ENCODE measurements at regions not wholly inside any gene's neighbourhood (a gene's known extent, or its start where the extent isn't known, plus 50 kb on each side); places are given as distances from the start of the nearest gene placed in this dataset.
"Not testable (repeated sequence)": the region's sequence is repeated elsewhere in the genome, so short reads cannot be mapped to it uniquely, and the experiment has no call there.

GRCh38 chr14:40009771-40010170, 577.5 kb upstream of the FBXO33 start:
- no peak overlapping the region for H3K14ac ChIP-seq (ENCODE audit: insufficient read depth, low read length)
- H2BK120ac ChIP-seq (ENCODE audit: low read depth, low read length, poor library complexity, severe bottlenecking), result no peak overlapping the region
- Mint-ChIP-seq H3K9me3 (no peaks in the 10 kb centered on the region; a peak in 1 of 5 replicates), H3K27me3 (ENCODE audit: low read depth) (no peaks in the 10 kb centered on the region), H3K27ac (no peak overlapping the region), H3K36me3 (ENCODE audit: insufficient read depth in 1 of 3, low read depth in 3 of 3) (no peaks in the 10 kb centered on the region), H3K4me1 (no peaks in the 10 kb centered on the region), H3K4me3 (no peak overlapping the region)
- no peak overlapping the region for H3K4ac ChIP-seq (ENCODE audit: low read depth, low read length)
- WGBS (ENCODE audit: extremely low coverage, insufficient read length, low lambda C conversion rate), result no CpG with 5 or more reads among the region's 4 CpGs
- no peaks in the 10 kb centered on the region for H3K9me3 ChIP-seq (ENCODE audit: control insufficient read depth, low read depth, low read length)
- DNase-seq, result no peak
- no peak overlapping the region for H4K91ac ChIP-seq (ENCODE audit: insufficient read length, low read depth, low read length)
- H3K23ac ChIP-seq (ENCODE audit: insufficient read length, low read depth, low read length), result no peak overlapping the region
- no peak for TF ChIP-seq CTCF (conservative IDR thresholded peaks at IDR 0.05)
- H2AK5ac ChIP-seq (ENCODE audit: insufficient read length, low read length), result no peak overlapping the region
- no peak overlapping the region for H3K27ac ChIP-seq (ENCODE audit: insufficient read length, low read depth, low read length)
- H4K5ac ChIP-seq (ENCODE audit: insufficient read length, low read depth, low read length), result no peak overlapping the region
- no peak overlapping the region for H3K18ac ChIP-seq (ENCODE audit: insufficient read length, low read depth, low read length)
- no peak overlapping the region for H3K4me2 ChIP-seq (ENCODE audit: insufficient read depth, insufficient read length, low read length)
- no peaks in the 10 kb centered on the region for H3K79me1 ChIP-seq (ENCODE audit: insufficient read depth, low read depth, low read length, poor library complexity, severe bottlenecking)
- no peaks in the 10 kb centered on the region for H4K20me1 ChIP-seq (ENCODE audit: control insufficient read depth, insufficient read depth, insufficient read length)
- H2BK12ac ChIP-seq (ENCODE audit: insufficient read length, low read depth, low read length), result no peak overlapping the region
- no peak overlapping the region for H2AFZ ChIP-seq (ENCODE audit: low read length)
- no peak overlapping the region for H2BK20ac ChIP-seq (ENCODE audit: low read depth, low read length, poor library complexity, severe bottlenecking)
- no peak overlapping the region for H3T11ph ChIP-seq (ENCODE audit: low read length)
- no peak overlapping the region for H4K8ac ChIP-seq (replicated peaks; ENCODE audit: insufficient read length, low read depth, low read length)
- no peaks in the 10 kb centered on the region for H3K27me3 ChIP-seq (ENCODE audit: insufficient read depth, low read length)
- no peak overlapping the region for H3K9ac ChIP-seq (ENCODE audit: extremely low read depth, insufficient read length, low read length)
- H2BK5ac ChIP-seq (ENCODE audit: insufficient read length, low read length), result no peak overlapping the region
- no peaks in the 10 kb centered on the region for H3K23me2 ChIP-seq (ENCODE audit: insufficient read length, low read depth, low read length, poor library complexity, severe bottlenecking)
- no peak overlapping the region for H3K56ac ChIP-seq (ENCODE audit: insufficient read length, low read depth, low read length)
- H3K79me2 ChIP-seq (ENCODE audit: insufficient read depth, low read length), result no peaks in the 10 kb centered on the region
- no peaks in the 10 kb centered on the region for H3K4me1 ChIP-seq (ENCODE audit: insufficient read depth, low read length)
- no peak overlapping the region for H2BK15ac ChIP-seq (ENCODE audit: low read depth, low read length)

DNA sequence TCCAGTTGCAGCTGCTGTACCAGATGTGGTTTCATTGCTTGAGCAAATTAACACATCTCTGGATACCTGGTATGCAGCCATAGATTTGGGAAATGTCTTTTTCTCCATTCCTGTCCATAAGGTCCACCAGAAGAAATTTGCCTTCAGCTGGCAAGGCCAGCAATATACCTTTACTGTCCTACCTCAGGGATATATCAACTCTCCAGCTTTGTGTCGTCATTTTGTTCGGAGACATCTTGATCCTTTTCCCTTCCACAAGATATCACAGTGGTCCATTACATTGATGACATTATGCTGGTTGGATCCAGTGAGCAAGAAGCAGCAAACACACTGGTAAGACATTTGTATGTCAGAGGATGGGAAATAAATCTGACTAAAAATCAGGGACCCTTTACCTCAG, 576.1 kb upstream of the FBXO33 start:
- not testable (repeated sequence) for H3K9ac ChIP-seq (ENCODE audit: extremely low read depth, insufficient read length, low read length); H4K20me1 ChIP-seq (ENCODE audit: control insufficient read depth, insufficient read depth, insufficient read length); H2BK20ac ChIP-seq (ENCODE audit: low read depth, low read length, poor library complexity, severe bottlenecking); H3T11ph ChIP-seq (ENCODE audit: low read length); H3K36me3 Mint-ChIP-seq (ENCODE audit: insufficient read depth in 1 of 3, low read depth in 3 of 3); H3K23me2 ChIP-seq (ENCODE audit: insufficient read length, low read depth, low read length, poor library complexity, severe bottlenecking); H3K18ac ChIP-seq (ENCODE audit: insufficient read length, low read depth, low read length); H3K27me3 ChIP-seq (ENCODE audit: insufficient read depth, low read length); H3K56ac ChIP-seq (ENCODE audit: insufficient read length, low read depth, low read length); H3K79me2 ChIP-seq (ENCODE audit: insufficient read depth, low read length); H3K9me3 ChIP-seq (ENCODE audit: control insufficient read depth, low read depth, low read length); H2BK5ac ChIP-seq (ENCODE audit: insufficient read length, low read length); H3K27ac ChIP-seq (ENCODE audit: insufficient read length, low read depth, low read length); DNase-seq; H2BK12ac ChIP-seq (ENCODE audit: insufficient read length, low read depth, low read length); H3K79me1 ChIP-seq (ENCODE audit: insufficient read depth, low read depth, low read length, poor library complexity, severe bottlenecking); H3K27me3 Mint-ChIP-seq (ENCODE audit: low read depth); H2BK15ac ChIP-seq (ENCODE audit: low read depth, low read length); H3K27ac Mint-ChIP-seq; H4K91ac ChIP-seq (ENCODE audit: insufficient read length, low read depth, low read length); H3K4me3 Mint-ChIP-seq; H3K4me1 Mint-ChIP-seq; H4K8ac ChIP-seq (replicated peaks; ENCODE audit: insufficient read length, low read depth, low read length); H3K4me1 ChIP-seq (ENCODE audit: insufficient read depth, low read length); H3K4ac ChIP-seq (ENCODE audit: low read depth, low read length); H3K4me2 ChIP-seq (ENCODE audit: insufficient read depth, insufficient read length, low read length); H2AFZ ChIP-seq (ENCODE audit: low read length); H3K14ac ChIP-seq (ENCODE audit: insufficient read depth, low read length); H3K23ac ChIP-seq (ENCODE audit: insufficient read length, low read depth, low read length); H2BK120ac ChIP-seq (ENCODE audit: low read depth, low read length, poor library complexity, severe bottlenecking); H3K9me3 Mint-ChIP-seq; H4K5ac ChIP-seq (ENCODE audit: insufficient read length, low read depth, low read length); H2AK5ac ChIP-seq (ENCODE audit: insufficient read length, low read length)
- WGBS (ENCODE audit: extremely low coverage, insufficient read length, low lambda C conversion rate), result no CpG with 5 or more reads among the region's 2 CpGs
